ENCODE measurements at regions not wholly inside any gene's neighbourhood (a gene's known extent, or its start where the extent isn't known, plus 50 kb on each side); places are given as distances from the start of the nearest gene placed in this dataset.

GRCh38 chr3:78003090-78003489 is 963.2 kb downstream of the ROBO2 start:
- no peak for DNase-seq

GRCh38 chr3:78004571-78004970 is 964.7 kb downstream of the ROBO2 start:
- no peak for DNase-seq

- DNase-seq, result no peak
These were observed 973.8 kb downstream of the ROBO2 start for GRCh38 chr3:78013653-78014052.

- no peak for DNase-seq
These were observed 976.0 kb downstream of the ROBO2 start for GRCh38 chr3:78015856-78016255.

- DNase-seq, result no peak
These were observed 981.8 kb downstream of the ROBO2 start for GRCh38 chr3:78021710-78022109.

- DNase-seq, result no peak
These were observed 982.3 kb downstream of the ROBO2 start for GRCh38 chr3:78022232-78022631.

GRCh38 chr3:78023257-78023656 is 983.4 kb downstream of the ROBO2 start:
- no peak for DNase-seq

- no peak for DNase-seq
These were observed 986.0 kb downstream of the ROBO2 start for GRCh38 chr3:78025916-78026315.

- DNase-seq, result no peak
These were observed 986.5 kb downstream of the ROBO2 start for GRCh38 chr3:78026318-78026828.

GRCh38 chr3:78029775-78030174 is 989.9 kb downstream of the ROBO2 start:
- DNase-seq, result no peak

GRCh38 chr3:78035131-78035641 is 995.3 kb downstream of the ROBO2 start:
- peak; percentile 54 for DNase-seq

- peak; percentile 5 for DNase-seq
These were observed 1001.6 kb downstream of the ROBO2 start for GRCh38 chr3:78041486-78041885.

- no peak for DNase-seq
These were observed 1006.7 kb downstream of the ROBO2 start for GRCh38 chr3:78046566-78046965.

- no peak for DNase-seq
These were observed 1008.8 kb downstream of the ROBO2 start for GRCh38 chr3:78048698-78049097.

- peak; percentile 24 for DNase-seq
These were observed 1009.6 kb downstream of the ROBO2 start for GRCh38 chr3:78049521-78049920.

GRCh38 chr3:78050276-78051065 is 1010.6 kb downstream of the ROBO2 start:
- no peak for DNase-seq

- DNase-seq, result no peak
These were observed 1012.8 kb downstream of the ROBO2 start for GRCh38 chr3:78052746-78053145.

- DNase-seq, result no peak
These were observed 1026.4 kb downstream of the ROBO2 start for GRCh38 chr3:78066287-78066686.

GRCh38 chr3:78070188-78070587 is 1030.3 kb downstream of the ROBO2 start:
- DNase-seq, result no peak

GRCh38 chr3:78076379-78076778 is 1036.5 kb downstream of the ROBO2 start:
- DNase-seq, result no peak

- DNase-seq, result no peak
These were observed 1037.3 kb downstream of the ROBO2 start for GRCh38 chr3:78077178-78077577.

- DNase-seq, result no peak
These were observed 1037.9 kb downstream of the ROBO2 start for GRCh38 chr3:78077842-78078241.

GRCh38 chr3:78079514-78079913 is 1039.6 kb downstream of the ROBO2 start:
- no peak for DNase-seq

- DNase-seq, result no peak
These were observed 1046.3 kb downstream of the ROBO2 start for GRCh38 chr3:78086150-78086549.

Measured in tongue (tissue), 1 donor.